Islet precursor cell (in vitro differentiated cells): ENCODE measurements at regions not wholly inside any gene's neighbourhood (a gene's known extent, or its start where the extent isn't known, plus 50 kb on each side); places are given as distances from the start of the nearest gene placed in this dataset.

Experiments
- DNase-seq: peaks from one replicate; pipeline ENCODE4 v3.0.0-alpha.2; 2018

DNA sequence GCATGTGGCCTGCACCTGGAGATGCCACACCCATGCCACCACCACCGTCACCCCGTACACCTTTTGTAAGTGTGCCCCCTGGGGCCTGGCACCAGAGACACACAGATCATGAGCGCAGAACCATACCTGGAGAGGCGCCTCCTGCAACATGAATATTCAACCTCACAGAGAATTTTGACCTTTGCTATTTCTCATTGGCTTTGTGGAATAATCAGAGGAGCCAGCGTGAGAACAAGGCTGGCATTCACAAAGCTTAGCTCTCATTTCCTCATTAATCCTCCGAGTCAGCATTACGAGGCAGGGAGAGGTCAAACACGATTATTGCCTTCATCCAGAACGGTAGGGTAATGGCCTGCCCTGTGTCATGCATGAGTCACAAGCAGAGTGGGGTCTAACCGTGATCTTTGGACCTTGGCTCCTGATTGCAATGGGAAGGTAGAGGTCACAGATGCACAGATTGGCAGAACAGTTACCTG is 73.0 kb upstream of the POMGNT2 start:
- no peak for DNase-seq

DNA sequence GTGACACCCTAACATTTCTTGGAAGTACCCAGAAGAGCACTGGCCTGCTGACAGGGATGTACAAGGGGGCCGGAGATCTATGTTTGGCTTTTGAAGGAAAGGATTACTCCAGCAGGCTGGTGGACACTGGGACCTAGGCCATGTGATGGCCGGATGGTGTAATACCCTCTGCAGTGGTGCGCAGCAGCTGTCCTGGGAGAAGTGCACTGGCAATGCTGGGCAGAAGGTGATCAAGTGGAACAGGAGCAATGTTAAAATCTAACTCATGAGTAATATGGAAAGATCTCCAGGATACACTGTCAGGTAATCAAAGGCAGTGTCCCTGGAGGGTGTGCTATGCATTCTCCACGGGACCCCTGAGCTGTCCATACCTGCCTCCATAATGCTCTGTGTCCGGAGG is 71.2 kb upstream of the POMGNT2 start:
- DNase-seq = peak; percentile 24

- peak; percentile 51 for DNase-seq
Measured at GRCh38 chr3:43176666-43177065, 70.8 kb upstream of the POMGNT2 start.

DNA sequence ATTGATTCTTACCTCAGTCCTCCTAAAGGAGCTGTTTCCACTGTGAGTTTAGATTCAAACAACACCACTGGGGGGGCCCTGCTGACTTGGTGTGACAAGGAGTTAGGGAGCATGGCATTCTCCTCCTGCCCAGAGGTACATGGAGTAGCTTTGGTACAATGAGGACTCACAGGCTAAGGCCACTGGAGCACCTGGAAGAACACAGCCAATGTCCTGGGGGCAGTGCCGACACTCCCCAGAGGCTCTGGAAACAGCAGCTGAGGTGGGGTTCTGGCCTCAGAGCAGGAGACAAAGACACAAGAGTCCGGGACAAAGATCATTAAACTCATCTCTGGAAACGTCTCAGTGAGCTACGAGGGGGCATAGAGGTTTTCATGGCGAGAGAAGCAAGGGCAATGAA is 69.7 kb upstream of the POMGNT2 start:
- peak; percentile 41 for DNase-seq

- DNase-seq = no peak
Measured at GRCh38 chr3:43173949-43174348, 68.1 kb upstream of the POMGNT2 start.

- DNase-seq = peak; percentile 8
Measured at GRCh38 chr3:43171748-43172147, 65.9 kb upstream of the POMGNT2 start.

DNA sequence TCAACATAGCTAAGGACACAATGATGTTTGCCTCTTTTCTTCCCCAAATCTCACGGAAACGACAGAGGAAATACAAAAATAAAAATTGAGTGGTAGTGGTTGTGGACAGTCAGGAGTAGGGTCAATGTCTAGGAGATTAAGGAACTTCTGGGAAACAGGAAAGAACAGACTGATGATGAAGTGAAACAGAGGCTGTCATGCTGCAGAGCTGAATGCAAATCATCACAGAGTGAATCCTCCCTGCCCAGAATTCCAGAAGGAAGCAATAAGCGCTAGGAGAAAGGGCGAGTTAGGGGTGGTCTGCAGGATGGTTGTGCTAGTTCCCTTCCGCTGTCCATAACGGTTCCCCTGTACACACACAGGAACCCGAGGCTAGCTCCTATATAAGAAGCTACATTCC is 64.7 kb upstream of the POMGNT2 start:
- peak; percentile 17 for DNase-seq

GRCh38 chr3:43169987-43170386 is 64.1 kb upstream of the POMGNT2 start:
- peak; percentile 14 for DNase-seq

- DNase-seq = no peak
Measured at GRCh38 chr3:43166406-43166805, 60.5 kb upstream of the POMGNT2 start.

- no peak for DNase-seq
Measured at GRCh38 chr3:43165786-43166185, 59.9 kb upstream of the POMGNT2 start.

DNA sequence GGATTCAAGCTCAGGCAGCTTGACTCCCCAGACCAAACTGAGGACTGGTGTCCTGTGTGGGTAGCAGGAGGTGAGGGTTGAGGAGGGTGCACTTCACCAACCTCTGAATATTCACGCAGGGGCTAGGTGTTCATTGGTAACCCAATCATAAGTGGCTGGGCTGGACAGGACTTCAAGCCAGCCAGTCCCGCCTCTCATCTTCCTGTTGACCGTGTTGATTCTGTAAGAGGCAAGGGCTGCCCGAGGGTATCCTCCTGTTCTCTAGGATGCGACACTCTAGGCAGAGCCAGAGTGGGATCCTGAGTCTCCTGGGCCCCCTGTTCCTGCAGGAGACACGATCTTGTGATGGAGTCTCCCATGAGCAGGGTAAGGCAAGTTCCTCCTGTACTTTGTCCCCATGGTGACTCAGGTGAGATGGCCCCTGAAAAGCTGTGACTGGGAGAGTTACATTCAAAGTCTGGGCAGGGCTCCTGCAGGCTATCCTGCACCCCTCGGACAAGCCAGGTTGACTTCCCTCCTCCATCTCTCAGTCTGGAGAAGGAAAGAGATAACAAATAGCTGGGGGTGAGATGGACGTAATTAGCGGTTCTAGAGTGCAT is 58.1 kb upstream of the POMGNT2 start:
- no peak for DNase-seq

DNA sequence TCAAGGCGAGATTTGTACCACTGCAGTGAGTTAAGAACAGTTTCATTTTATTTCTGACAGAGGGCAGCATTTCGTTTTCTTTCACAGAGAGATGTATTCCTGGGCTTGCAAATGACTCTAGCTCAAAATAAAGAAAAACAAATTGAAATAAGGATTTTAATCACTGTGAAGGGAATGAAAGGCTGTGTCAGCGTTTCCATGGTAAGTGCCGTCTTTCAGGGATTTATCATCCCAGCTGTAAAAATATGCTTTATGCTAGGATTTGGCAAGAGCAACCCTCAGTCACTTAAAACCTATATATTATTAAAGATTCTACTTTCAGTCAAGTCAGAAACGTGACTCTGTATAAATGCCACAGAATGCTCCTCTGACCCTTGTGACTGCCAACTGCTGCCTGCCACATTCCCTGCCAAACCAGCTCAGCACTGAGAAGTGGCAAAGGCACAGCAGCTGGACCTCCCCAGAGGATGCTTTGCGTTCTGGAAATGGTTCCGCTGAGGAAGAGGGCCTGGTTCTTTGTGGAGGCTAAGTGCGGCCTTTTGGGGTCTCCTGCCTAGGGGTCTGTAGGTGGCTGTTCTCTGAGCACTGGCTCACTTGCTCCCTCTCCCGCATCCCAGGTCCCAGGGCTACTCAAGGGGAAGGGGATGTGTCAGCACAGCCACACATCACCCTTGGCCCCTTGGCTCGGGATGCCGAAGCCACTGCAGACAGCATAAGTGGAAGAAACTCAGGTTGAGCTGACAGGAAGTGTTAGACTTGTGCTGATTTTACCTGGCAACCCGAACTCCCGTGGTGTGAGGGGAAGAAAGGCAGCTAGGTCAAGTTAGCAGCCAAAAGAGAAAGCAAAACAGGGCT is 56.6 kb upstream of the POMGNT2 start:
- no peak for DNase-seq

DNA sequence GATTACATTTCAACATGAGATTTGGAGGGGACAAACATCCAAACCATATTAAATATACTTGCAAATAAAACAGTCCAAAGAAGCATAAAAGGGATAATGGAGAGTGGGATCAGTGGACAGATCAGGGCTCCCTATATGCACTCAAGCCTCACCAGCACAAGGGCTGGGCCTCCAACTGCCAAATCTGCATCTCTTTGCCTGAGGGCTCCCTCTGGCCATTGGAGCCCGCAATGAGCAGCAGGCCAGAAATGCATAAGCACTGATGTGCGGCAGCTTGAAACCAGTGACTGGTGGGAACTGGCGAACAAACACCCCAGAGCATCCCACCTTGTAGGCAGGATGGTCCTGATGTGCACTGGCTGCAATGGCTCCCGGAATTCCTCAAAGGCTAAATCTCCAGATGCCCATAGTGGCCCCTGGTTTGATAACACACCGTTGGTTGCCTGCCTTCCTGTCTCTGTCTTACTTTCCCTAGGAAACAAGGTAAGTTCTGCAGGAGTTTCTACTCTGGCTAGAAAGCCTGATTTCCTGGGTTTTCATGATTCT is 55.9 kb upstream of the POMGNT2 start:
- DNase-seq = no peak

DNA sequence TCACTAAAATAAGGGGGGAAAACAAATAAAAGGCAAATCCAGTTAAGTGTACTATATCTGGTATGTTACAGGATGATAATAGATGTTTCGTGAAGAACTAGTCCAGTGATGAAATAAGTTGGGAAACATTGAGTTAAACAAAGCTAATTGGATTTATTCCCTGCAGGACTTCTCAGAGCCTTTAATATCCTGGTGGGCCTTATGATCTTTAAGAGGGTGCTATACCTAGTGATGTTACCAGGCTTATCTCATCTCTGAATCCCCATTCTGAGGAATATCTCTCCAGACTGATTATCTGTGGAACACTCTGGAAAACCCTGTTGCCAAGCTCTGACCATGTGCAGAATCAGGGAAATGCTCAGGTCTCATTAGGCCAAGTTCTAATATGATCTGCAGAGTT is 54.8 kb upstream of the POMGNT2 start:
- DNase-seq = no peak

DNA sequence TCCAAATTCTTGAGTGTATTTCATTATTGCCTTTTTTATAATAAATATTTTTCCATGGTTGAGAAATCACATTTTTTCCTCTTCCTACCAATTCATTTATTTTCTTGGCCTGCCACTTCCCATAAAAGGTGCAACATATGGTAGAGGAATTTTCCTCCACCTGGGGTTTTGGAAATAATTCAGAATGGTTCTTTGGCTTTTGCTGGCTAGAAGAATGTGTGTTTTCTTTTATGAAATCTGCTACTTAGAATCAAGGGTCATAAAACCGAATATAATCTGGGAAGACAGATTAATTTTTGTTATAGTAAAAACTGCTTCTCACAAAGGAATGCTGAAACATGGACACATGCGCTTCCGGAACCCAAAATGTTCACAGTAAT is 54.0 kb upstream of the POMGNT2 start:
- DNase-seq = no peak

- DNase-seq = no peak
Measured at GRCh38 chr3:43159131-43159875, 53.4 kb upstream of the POMGNT2 start.

DNA sequence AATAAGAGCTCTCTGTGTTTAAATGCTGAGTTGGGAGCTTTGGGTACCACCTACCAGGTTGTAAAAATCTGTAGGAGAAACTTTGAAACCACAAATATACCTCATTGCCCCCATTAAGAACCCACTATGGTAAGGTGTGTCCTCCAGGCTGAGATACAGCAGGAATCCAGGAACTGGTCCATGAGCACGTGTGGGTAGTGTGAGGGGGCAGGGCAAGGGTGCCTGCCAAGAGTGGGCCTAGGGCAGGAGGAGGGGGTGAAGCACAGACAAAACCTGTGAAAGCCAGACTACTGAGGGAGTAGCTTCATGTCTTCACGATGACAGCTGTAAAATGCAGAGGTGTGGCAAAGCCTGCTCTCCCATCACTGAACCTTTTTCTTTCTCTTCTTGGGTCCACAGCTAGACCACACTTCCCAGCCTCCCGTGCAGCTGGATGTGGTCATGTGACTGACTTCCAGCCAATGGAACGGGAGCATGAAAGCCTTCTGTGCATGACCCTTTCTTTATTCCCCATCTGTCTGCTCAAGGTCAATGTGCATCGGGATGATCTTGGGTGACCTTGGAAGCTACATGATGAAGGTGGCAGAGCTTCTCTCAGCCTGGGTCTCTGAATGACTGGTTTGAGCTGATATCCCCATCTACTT is 51.1 kb upstream of the POMGNT2 start:
- no peak for DNase-seq

GRCh38 chr3:43155464-43156121 is 49.7 kb upstream of the POMGNT2 start:
- peak; percentile 86 for DNase-seq
